Breast epithelium (tissue), 3 donors: ENCODE measurements at regions not wholly inside any gene's neighbourhood (a gene's known extent, or its start where the extent isn't known, plus 50 kb on each side); places are given as distances from the start of the nearest gene placed in this dataset.

ENCODE experiments used
- POLR2AphosphoS5 ChIP-seq, 3 donors: sonication (generic); formaldehyde crosslinking; IDR thresholded peaks; one replicate each; pipeline ENCODE4 v1.6.1; 2017; ENCODE audit warnings: antibody characterized with exemption in 3 of 3
- TF ChIP-seq, protein P1 (sequence below), 3 donors: fragments of 450-650 bp; IDR thresholded peaks; one replicate each; pipeline ENCODE4 v1.5.1; 2016 to 2017; ENCODE audit warnings: antibody characterized with exemption in 3 of 3, mild to moderate bottlenecking in 3 of 3, moderate library complexity in 3 of 3

DNA sequence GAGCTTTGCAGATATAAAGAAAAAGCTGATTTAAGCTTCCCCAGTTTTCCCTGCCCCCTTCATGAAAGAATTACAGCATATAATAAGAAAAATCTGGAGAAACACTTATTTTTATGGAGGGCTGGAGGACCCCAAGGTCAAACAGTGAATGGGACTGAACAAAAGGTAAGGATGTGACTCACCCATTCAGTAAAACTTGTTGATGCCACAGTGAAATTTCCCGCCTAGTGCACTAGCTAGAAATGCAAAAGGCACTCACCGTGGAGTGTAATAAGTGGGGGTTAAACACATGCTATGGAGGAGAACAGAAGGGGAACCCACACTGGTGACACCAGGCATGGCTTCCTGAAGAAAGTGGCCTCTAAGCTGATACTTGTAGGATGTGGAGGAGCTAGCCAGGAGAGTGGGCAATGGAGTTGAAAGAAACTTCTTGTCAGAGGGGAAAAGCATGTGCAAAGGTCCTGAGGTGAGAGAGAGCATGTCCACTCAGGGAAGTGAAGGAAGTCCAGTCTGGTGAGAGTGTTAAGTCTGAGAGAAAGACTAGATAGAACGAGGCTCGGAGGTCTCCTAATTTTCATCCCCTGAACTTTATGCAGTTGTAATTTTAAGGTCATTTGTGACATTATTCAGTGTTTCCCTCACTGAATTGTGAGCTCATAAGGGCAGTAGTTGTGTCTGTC is 77.1 kb downstream of the MIAT start:
- TF ChIP-seq, protein P1, sequence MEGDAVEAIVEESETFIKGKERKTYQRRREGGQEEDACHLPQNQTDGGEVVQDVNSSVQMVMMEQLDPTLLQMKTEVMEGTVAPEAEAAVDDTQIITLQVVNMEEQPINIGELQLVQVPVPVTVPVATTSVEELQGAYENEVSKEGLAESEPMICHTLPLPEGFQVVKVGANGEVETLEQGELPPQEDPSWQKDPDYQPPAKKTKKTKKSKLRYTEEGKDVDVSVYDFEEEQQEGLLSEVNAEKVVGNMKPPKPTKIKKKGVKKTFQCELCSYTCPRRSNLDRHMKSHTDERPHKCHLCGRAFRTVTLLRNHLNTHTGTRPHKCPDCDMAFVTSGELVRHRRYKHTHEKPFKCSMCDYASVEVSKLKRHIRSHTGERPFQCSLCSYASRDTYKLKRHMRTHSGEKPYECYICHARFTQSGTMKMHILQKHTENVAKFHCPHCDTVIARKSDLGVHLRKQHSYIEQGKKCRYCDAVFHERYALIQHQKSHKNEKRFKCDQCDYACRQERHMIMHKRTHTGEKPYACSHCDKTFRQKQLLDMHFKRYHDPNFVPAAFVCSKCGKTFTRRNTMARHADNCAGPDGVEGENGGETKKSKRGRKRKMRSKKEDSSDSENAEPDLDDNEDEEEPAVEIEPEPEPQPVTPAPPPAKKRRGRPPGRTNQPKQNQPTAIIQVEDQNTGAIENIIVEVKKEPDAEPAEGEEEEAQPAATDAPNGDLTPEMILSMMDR (IDR thresholded peaks at IDR 0.05), result no peak
- no peak for TF ChIP-seq POLR2AphosphoS5 (IDR thresholded peaks at IDR 0.05)
